ENCODE measurements at regions not wholly inside any gene's neighbourhood (a gene's known extent, or its start where the extent isn't known, plus 50 kb on each side); places are given as distances from the start of the nearest gene placed in this dataset.
"Not testable (repeated sequence)": the region's sequence is repeated elsewhere in the genome, so short reads cannot be mapped to it uniquely, and the experiment has no call there.

DNA sequence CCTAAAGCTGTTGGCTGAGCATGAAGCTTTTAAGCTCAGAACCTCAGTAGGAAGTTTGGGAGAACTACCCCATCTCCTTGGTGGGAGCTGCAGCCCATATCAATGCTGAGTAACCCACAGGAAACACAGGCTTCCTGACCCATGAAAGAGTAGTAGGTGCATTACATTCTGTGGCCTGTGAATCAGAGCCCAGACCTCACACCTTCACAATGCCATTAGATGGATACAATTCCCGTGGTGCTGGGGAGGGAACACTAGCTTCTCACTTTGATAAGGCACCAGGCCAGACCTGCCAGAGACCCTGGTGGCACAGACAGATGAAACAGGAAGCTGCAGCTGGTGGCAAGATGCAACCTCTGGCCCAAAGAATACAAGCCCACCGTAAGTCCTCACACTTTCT, 308.8 kb downstream of the NPHP4 start:
- no peak for DNase-seq

DNA sequence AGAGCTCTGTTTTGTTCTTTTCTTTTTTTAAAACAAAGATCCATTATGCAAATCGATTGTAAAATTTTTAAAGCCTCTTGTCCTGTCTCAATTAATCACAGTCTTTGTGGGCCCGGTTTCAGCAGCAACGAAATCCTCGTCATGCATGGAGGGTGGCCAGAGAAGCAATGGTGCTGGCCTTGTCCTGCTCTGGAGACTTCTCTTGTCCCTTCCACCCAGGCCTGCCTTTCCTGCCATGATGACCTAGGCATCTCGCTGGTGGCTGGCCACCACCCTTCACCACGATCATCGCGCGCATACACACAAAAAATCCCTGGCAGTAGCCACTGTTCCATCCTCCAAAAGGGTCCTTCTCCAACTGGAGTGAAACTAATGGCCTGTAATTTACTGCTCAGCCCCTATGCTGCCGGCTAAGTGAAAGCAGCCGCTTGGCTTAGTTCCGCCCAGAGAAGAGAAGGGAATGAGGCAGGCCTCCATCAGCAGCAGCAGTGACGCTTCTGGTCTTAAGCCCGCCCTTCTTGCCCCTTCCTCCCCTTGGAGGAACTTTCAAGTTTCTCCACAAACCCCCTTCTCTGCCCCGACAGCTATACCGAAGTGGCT, 309.5 kb downstream of the NPHP4 start:
- DNase-seq, result no peak

DNA sequence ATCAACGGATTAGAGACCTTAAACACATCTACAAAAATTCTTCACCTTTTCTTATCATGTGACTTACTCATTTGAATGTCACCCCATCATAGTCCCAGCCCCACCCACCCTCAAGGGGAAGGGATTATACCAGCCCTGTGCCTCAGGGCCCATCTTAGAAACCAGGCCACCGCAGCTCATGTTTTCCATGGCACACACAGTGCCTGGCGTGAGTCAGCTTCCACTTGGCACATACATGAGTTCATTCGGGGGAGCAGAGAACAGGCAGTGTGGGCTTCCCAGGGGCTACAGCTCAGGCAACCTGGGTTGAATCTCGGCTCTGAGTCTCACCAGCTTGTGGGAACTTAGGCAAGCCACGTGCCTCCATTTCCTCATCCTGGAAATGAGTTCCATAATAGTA, 310.6 kb downstream of the NPHP4 start:
- DNase-seq, result no peak

DNA sequence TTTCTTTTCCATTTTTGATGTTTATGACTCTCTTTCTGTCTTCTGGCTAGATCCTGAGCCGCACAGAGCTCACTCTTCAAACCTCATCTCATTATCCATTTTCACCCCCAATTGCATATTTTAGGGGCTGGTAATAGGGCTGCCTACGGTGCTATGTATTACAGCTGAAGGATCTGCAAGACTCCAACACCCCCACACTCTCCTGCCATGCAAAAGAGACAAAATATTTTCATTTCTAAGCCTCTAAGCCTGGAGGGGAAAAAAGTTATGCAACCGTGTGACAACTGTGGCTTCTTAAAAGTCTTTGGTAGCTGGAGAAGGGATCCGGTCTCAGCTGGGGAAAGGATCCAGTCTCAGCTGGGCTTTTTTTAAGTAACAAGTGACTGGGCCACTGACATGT, 311.6 kb downstream of the NPHP4 start:
- DNase-seq, result no peak

DNA sequence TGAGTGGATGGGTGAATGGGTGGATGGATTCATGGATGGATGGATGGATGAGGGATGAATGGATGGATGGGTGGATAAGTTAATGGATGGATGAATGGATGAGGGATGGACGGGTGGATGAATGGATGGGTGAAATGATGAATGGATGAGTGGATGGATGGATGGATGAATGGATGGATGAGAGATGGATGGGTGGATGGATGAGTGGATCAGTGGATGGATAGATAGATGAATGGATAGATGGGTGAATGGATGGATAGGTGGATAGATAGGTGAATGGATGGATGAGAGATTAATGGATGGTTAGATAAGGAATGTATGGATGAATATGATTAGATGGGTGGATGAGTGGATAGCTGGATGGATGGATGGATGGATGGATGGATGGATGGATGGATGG, 313.5 kb downstream of the NPHP4 start:
- DNase-seq, result no peak

GRCh38 chr1:5672355-5672754, 319.9 kb downstream of the NPHP4 start:
- not testable (repeated sequence) for DNase-seq

- DNase-seq, result no peak
These were observed 321.5 kb downstream of the NPHP4 start for GRCh38 chr1:5670590-5671350.

DNA sequence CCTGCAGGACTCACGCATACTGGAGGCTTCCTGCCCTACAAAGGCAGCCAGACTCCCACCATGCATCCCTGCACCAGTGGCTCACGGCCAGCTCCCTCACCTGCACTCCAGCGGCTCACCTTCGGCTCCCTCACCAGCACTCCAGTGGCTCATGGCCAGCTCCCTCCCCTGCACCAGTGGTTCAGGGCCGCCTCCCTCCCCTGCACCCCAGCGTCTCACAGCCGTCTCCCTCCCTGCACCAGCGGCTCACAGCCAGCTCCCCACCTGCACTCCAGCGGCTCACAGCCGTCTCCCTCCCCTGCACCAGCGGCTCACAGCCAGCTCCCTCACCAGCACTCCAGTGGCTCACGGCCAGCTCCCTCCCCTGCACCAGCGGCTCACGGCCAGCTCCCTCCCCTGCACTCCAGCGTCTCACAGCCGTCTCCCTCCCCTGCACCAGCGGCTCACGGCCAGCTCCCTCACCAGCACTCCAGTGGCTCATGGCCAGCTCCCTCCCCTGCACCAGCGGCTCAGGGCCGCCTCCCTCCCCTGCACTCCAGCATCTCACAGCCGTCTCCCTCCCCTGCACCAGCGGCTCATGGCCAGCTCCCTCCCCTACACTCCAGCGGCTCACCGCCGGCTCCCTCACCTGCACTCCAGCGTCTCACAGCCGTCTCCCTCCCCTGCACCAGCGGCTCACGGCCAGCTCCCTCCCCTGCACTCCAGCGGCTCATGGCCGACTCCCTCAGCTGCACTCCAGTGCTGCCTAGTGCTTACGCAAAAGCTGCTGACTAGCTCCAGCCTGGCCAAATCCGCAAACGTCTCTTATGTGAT, 324.5 kb downstream of the NPHP4 start:
- no peak for DNase-seq

- DNase-seq, result no peak
These were observed 327.0 kb downstream of the NPHP4 start for GRCh38 chr1:5664906-5665875.

- DNase-seq, result no peak
These were observed 328.0 kb downstream of the NPHP4 start for GRCh38 chr1:5664081-5664768.

- DNase-seq, result no peak
These were observed 329.5 kb downstream of the NPHP4 start for GRCh38 chr1:5662744-5663126.

GRCh38 chr1:5662086-5662743, 330.0 kb downstream of the NPHP4 start:
- no peak for DNase-seq

- DNase-seq, result no peak
These were observed 330.8 kb downstream of the NPHP4 start for GRCh38 chr1:5661196-5662085.

DNA sequence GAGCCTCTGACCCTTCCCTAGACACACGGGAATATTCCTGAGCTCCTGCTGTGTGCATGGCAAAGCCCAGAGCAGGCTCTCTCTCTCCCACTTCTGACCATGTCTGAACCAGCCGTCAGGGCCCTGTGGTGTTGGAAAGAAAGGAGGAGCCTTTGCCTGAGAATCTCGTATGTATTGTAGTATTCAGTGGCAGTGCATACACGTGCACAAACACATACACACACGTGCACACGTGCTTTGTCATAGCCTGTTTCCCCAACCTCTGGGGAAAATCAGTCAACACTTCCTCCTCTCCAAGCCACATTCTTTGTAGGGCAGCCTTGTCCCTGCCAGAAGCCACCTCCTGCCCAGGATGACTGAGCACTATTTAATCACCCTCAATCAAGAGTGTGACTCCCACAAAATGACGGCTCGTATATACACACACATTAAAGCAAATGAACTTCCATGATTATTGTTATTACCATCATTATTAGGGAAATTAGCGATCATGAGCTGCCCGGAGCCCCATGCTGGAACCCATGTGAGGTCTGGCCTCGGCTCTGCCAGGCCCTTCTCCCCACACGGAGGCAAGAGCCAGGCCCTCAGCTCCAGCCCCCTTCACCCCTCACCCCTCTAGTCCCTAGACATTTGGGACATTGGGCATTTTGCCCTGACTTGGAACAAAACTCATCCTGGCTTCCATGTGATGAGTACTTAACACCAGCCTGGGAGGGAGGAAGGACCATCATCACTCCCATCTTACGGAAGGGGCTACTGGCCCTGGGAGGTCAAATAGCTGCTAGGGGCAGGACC, 331.9 kb downstream of the NPHP4 start:
- DNase-seq, result no peak

DNA sequence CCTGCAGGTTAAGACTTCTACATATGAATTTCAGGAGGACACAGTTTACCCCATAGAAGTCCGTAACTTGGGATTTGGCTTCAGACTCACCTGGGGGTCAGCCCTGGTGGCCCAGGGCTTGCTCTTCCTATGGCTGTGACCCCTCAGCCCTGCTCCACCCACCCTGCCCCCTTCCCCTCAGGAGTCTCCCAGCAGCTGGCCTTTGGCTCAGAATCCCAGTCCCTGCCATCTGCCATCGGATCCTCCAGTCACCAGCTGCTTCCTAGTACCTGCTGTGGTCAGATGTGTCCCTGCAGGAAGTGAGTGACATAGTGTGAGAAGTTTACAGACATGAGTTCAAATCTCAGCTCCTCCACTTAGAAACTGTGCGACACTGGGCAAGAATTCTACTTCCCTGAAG, 332.6 kb downstream of the NPHP4 start:
- DNase-seq, result no peak

DNA sequence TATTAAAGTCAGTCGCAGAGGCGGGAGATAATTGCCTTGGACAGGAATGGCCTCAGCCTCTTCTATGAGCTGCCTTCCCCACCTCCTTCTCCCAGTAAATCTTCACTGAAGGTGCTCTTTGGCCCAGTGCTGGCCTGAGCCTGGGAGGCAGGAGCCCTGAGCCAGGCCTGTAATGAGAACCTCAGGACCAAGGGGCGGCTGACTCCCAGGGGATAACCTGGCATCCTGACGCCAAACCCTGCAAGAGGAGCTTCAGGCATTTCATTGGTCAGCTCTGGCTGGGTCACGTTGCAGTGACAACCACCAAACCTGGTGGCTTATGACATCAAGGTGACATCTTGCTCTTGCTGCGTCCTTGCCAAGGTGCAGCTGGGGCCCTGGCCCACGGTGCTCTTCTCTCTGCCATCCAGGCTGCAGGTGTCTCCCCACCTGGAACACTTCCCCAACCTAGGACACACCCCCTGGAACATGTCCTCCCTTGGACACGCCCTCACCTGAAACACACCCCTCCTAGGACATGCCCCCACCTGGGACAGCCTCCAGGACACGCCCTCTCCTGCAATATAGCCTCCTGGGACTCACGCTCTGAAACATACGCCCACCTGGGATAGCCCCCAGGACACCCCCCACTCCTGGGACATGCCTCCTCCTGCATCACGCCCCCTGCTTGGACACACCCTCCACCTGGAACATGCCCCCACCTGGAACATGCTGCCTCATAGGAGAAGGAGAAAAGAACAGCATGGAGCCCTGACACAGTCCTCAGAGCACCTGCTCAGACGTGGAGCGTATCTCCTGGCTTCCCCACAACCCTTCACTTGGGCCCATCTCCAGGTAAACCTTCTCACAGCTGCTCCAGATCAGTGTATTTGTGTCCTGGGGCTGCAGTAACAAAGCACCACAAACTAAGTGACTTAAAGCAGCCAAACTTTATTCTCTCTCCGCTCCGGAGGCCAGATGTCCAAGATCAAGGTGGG, 333.6 kb downstream of the NPHP4 start:
- DNase-seq, result no peak

GRCh38 chr1:5651964-5652821, 340.0 kb downstream of the NPHP4 start:
- no peak for DNase-seq

Measured in activated naive CD4-positive, alpha-beta T cell treated with anti-CD3 and anti-CD28 coated beads, Interleukin-2, amount 50 U/mL, for 16 hours (primary cell).